ENCODE measurements at regions not wholly inside any gene's neighbourhood (a gene's known extent, or its start where the extent isn't known, plus 50 kb on each side); places are given as distances from the start of the nearest gene placed in this dataset.

DNA sequence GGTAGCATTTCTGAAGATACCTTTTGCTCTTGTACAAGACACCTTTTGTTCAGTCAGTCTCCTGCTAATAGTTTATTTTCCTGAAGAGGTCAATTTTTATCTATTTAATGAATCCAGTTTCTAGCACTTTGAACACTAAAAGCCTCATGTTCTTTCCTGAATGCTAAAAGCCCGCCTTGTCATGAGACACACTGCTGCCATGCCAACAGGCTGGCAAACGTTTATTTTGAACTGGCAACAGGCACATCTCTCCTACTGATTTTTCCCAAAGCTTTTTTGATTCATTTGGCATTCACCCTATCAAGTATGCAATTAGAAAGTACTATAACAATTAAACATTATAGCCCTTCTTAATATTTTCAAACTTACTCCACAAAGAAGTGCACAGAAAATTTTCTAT is 421.2 kb upstream of the EYS start:
- no peak overlapping the region for H3K4me3 ChIP-seq
- H3K36me3 ChIP-seq, result no peaks in the 10 kb centered on the region
- intact Hi-C loops (cut with DNase I), result no loop called here

DNA sequence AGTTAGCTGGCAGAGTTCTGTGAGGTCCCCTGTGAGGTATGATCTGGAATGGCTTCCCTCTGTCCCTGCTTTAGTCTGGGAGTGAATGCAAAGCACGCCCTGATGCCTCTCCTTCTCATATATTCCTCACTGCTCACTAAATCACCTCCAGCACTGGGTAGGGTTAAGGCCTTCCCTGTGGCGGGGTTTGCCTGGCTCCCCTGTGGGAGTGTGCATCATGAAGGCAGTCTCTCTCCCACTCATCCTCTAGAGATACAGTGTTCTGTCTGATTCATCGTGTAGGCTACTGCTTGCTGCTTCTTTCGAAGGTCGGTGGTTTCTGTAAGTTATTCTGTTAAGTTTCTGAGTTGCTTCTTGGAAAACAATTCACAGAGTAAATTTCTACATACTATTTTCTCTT is 420.0 kb upstream of the EYS start:
- H3K36me3 ChIP-seq, result no peaks in the 10 kb centered on the region
- H3K9me3 ChIP-seq, result peaks cover 5% of the 10 kb centered on the region
- H3K27me3 ChIP-seq, result no peaks in the 10 kb centered on the region
- DNase-seq (ENCODE audit: extremely low spot score in 2 of 2), result no peak
- intact Hi-C loops (cut with DNase I), result no loop called here
- no peak overlapping the region for H3K4me3 ChIP-seq
- no peaks in the 10 kb centered on the region for H3K4me1 ChIP-seq
- no peak for TF ChIP-seq POLR2A (IDR thresholded peaks at IDR 0.05)
- no peak for TF ChIP-seq POLR2AphosphoS5 (IDR thresholded peaks at IDR 0.05; ENCODE audit: insufficient read depth in 1 of 2, low read depth in 1 of 2)
- no peak overlapping the region for H3K27ac ChIP-seq

More for the DNA sequence above, 421.2 kb upstream of the EYS start:
- no peak for DNase-seq (ENCODE audit: extremely low spot score in 2 of 2)
- H3K4me1 ChIP-seq, result no peaks in the 10 kb centered on the region
- TF ChIP-seq POLR2A (IDR thresholded peaks at IDR 0.05), result no peak
- TF ChIP-seq POLR2AphosphoS5 (IDR thresholded peaks at IDR 0.05; ENCODE audit: insufficient read depth in 1 of 2, low read depth in 1 of 2), result no peak
- TF ChIP-seq CTCF (IDR thresholded peaks at IDR 0.05), result no peak
- no peaks in the 10 kb centered on the region for H3K27me3 ChIP-seq
- H3K9me3 ChIP-seq, result peaks cover 5% of the 10 kb centered on the region
- H3K27ac ChIP-seq, result no peak overlapping the region

DNA sequence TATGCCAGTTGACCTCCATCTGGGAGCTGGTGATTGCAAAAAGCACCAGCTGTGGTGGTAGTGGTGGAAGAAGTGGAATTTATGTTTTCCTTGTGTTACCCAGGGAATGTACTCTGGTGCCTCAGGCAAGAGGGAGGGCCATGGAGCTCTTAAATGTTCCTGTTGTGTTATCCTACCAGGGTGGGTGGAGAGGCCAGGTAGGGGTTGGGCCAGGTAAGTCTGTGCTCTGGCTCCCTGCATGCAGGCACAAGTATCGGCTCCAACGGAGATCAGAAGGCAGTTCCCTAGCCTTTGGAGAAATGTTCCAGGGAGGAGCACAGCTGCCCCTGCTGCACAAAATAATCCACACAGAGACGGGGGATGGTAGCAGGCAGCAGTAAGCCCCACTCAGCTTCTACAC is 419.3 kb upstream of the EYS start:
- no peaks in the 10 kb centered on the region for H3K4me1 ChIP-seq
- no peaks in the 10 kb centered on the region for H3K27me3 ChIP-seq
- DNase-seq (ENCODE audit: extremely low spot score in 2 of 2), result no peak
- intact Hi-C loops (cut with DNase I), result no loop called here
- H3K4me3 ChIP-seq, result no peak overlapping the region
- no peak overlapping the region for H3K27ac ChIP-seq
- H3K36me3 ChIP-seq, result no peaks in the 10 kb centered on the region
- TF ChIP-seq CTCF (IDR thresholded peaks at IDR 0.05) (no peak), POLR2A (IDR thresholded peaks at IDR 0.05) (no peak), POLR2AphosphoS5 (IDR thresholded peaks at IDR 0.05; ENCODE audit: insufficient read depth in 1 of 2, low read depth in 1 of 2) (no peak)
- H3K9me3 ChIP-seq, result peaks cover 5% of the 10 kb centered on the region

- no peaks in the 10 kb centered on the region for H3K27me3 ChIP-seq
- H3K27ac ChIP-seq, result no peak overlapping the region
- no peaks in the 10 kb centered on the region for H3K36me3 ChIP-seq
- no peaks in the 10 kb centered on the region for H3K4me1 ChIP-seq
- H3K9me3 ChIP-seq, result no peaks in the 10 kb centered on the region
- no peak overlapping the region for H3K4me3 ChIP-seq
- intact Hi-C loops (cut with DNase I), result no loop called here
- TF ChIP-seq POLR2AphosphoS5 (IDR thresholded peaks at IDR 0.05; ENCODE audit: insufficient read depth in 1 of 2, low read depth in 1 of 2) (no peak), POLR2A (IDR thresholded peaks at IDR 0.05) (no peak), CTCF (IDR thresholded peaks at IDR 0.05) (no peak)
- no peak for DNase-seq (ENCODE audit: extremely low spot score in 2 of 2)
These were observed 396.9 kb upstream of the EYS start for GRCh38 chr6:66103954-66104353.

GRCh38 chr6:66103354-66103753 is 396.3 kb upstream of the EYS start:
- H3K27me3 ChIP-seq, result no peaks in the 10 kb centered on the region
- H3K27ac ChIP-seq, result no peak overlapping the region
- TF ChIP-seq CTCF (IDR thresholded peaks at IDR 0.05) (no peak), POLR2A (IDR thresholded peaks at IDR 0.05) (no peak), POLR2AphosphoS5 (IDR thresholded peaks at IDR 0.05; ENCODE audit: insufficient read depth in 1 of 2, low read depth in 1 of 2) (no peak)
- DNase-seq (ENCODE audit: extremely low spot score in 2 of 2), result no peak
- intact Hi-C loops (cut with DNase I), result no loop called here
- no peaks in the 10 kb centered on the region for H3K4me1 ChIP-seq
- H3K9me3 ChIP-seq, result no peaks in the 10 kb centered on the region
- no peak overlapping the region for H3K4me3 ChIP-seq
- H3K36me3 ChIP-seq, result no peaks in the 10 kb centered on the region

DNA sequence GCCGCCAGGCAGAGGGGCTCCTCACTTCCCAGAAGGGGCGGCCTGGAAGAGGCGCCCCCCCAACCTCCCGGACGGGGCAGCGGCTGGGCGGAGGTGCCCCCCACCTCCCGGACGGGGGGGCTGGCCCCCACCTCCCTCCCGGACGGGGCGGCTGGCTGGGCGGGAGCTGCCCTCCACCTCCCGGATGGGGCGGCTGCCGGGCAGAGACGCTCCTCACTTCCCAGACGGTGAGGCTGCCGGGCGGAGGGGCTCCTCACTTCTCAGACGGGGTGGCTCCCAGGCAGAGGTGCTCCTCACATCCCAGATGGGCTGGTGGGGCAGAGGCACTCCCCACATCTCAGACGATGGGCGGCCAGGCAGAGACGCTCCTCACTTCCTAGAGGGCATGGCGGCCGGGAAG is 389.7 kb upstream of the EYS start:
- Histone ChIP-seq H3K36me3 (no peaks in the 10 kb centered on the region), H3K9me3 (no peaks in the 10 kb centered on the region), H3K4me3 (no peak overlapping the region), H3K27me3 (no peaks in the 10 kb centered on the region), H3K27ac (no peak overlapping the region), H3K4me1 (no peaks in the 10 kb centered on the region)
- no peak for DNase-seq (ENCODE audit: extremely low spot score in 2 of 2)
- TF ChIP-seq CTCF (IDR thresholded peaks at IDR 0.05), result no peak
- TF ChIP-seq POLR2A (IDR thresholded peaks at IDR 0.05), result no peak
- no peak for TF ChIP-seq POLR2AphosphoS5 (IDR thresholded peaks at IDR 0.05; ENCODE audit: insufficient read depth in 1 of 2, low read depth in 1 of 2)
- intact Hi-C loops (cut with DNase I), result no loop called here

Measured in vagina (tissue), 2 donors.